GM12865 (cell line): ENCODE measurements at regions not wholly inside any gene's neighbourhood (a gene's known extent, or its start where the extent isn't known, plus 50 kb on each side); places are given as distances from the start of the nearest gene placed in this dataset.

Experiments
- DNase-seq: peaks from one replicate; pipeline ENCODE4 v3.0.0; 2010; ENCODE audit warnings: low read depth
- H3K4me3 ChIP-seq: 2 replicates; pipeline ENCODE4 v1.5.1; 2011; ENCODE audit warnings: mild to moderate bottlenecking, low read depth, low read length, control low read depth
- CTCF ChIP-seq: IDR thresholded peaks from 2 replicates; pipeline ENCODE4 v1.5.1; 2011; ENCODE audit warnings: low read length, control low read depth, low read depth, inconsistent platforms; ENCODE audit not compliant: insufficient read depth; ENCODE audit errors: missing control alignments

DNA sequence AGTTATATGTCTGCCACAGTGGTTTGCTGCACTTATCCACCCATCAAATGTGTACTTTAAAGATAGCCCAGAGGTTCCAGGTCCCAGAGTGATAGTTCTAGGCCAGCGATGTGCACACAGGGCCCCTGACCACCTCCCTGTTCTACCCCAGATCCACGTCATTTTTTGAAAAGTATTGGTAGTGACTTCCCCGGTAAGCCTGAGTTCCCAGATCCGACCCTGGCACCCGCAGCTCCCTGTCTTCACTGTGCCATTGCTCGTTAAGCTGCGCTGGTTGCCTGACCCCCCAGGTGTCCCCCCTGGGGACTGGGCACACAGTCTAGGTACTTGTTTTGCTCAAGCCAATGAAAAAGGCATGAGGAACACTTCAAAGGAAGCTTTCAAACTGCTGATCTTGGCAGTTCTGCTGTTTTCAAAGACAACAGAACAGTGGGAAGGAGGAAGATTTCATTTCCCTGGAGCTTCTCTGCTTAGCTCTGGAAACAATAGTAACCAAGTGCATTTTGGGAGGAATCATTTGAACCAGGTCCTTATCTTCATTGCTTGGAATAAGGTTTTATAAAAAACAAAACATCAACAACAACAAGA is 116.3 kb upstream of the TAB2 start:
- no peak for TF ChIP-seq CTCF
- H3K4me3 ChIP-seq = no peak overlapping the region
- DNase-seq = no peak

DNA sequence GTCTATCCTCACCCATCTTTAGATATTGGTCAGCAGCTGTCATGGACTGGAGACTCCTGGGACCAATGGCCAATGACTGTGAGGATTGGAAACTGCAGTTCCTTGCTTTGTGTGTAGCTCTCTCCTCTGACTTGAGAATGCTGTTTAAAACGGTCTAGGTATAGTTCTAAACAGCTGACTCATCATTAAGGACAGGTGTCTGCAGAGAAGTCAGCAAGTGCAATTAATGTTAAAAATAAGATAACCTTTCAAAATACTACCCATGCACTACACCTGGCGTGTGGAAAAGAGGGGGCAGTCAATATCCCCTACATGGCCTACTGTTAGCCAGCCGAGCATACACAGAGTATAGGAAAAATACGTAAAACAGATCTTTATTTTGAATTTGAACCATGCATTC is 115.4 kb upstream of the TAB2 start:
- no peak for DNase-seq

DNA sequence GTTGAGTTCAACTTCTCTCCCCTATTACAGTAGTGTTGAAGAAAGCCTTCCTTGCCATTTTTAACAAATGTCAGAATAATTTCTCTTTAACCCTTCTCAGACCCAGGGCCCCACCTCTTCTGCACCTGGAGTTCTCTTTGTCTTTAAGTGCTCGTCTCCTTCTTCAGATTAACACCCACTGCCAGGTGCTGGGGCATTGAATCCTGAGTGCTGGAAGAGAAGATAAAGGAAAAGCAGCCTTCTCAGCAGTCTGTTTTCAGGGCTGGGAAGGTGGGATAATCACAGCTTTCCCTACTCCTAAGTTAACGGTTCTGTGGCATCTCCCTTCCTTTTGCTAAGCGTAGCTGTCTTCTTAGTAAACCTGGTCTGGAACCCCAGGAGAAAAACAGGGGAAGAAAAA is 114.6 kb upstream of the TAB2 start:
- no peak for DNase-seq
- H3K4me3 ChIP-seq = no peak overlapping the region
- no peak for TF ChIP-seq CTCF

More for the DNA sequence above, 115.4 kb upstream of the TAB2 start:
- H3K4me3 ChIP-seq = no peak overlapping the region
- no peak for TF ChIP-seq CTCF

DNA sequence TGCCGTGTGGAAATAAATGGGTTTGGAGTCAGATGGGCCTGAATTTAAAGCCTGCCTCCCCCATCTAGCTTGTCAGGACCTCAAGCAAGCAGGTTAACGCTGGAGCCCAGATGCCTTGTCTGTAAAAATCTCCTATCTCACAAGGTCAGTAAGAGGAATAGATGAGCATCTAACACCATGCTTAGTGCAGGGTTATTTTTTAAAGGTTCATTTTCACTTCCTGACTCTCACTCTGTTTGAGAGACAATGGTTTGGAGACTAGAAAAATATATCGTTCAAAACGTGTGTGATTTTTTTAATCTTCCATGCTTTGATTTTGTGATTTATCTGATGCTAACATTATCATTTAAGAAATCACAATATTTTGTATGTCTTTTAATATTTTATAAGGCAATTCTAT is 114.0 kb upstream of the TAB2 start:
- no peak overlapping the region for H3K4me3 ChIP-seq
- DNase-seq = no peak
- TF ChIP-seq CTCF = no peak

DNA sequence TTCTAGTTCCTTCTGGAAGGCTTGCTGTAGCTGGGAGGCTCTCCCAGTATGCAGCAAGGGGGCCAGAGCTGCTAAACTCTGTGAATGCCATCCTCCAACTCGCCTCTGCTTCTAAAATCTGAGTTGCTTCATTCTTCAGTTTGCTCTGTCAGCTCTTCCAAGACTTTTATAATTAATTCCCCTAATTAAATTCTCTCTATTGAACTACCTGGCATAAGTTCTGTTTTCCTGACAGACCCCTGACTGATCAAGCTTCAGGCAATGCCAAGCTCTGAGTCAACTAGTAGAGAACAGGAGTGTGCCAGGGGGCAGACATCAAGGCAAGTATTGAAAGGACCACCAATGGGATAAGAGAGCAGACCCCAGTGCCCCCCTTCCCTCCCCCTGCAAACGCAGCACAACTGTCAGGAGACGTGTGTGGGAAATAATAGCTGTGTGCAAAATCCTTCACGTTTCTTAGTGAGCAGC is 109.3 kb upstream of the TAB2 start:
- DNase-seq = no peak
- no peak for TF ChIP-seq CTCF
- H3K4me3 ChIP-seq = no peak overlapping the region

GRCh38 chr6:149209871-149210775 is 107.4 kb upstream of the TAB2 start:
- H3K4me3 ChIP-seq = no peak overlapping the region
- DNase-seq = peak; percentile 42
- no peak for TF ChIP-seq CTCF
